8988T (cell line): ENCODE measurements at regions not wholly inside any gene's neighbourhood (a gene's known extent, or its start where the extent isn't known, plus 50 kb on each side); places are given as distances from the start of the nearest gene placed in this dataset.
"Not testable (repeated sequence)": the region's sequence is repeated elsewhere in the genome, so short reads cannot be mapped to it uniquely, and the experiment has no call there.

Experiments used
- DNase-seq: peaks from one replicate; pipeline ENCODE4 v3.0.0; 2011

- no peak for DNase-seq
Observed at GRCh38 chr1:65527707-65528503, 107.4 kb downstream of the LEPR start.

DNA sequence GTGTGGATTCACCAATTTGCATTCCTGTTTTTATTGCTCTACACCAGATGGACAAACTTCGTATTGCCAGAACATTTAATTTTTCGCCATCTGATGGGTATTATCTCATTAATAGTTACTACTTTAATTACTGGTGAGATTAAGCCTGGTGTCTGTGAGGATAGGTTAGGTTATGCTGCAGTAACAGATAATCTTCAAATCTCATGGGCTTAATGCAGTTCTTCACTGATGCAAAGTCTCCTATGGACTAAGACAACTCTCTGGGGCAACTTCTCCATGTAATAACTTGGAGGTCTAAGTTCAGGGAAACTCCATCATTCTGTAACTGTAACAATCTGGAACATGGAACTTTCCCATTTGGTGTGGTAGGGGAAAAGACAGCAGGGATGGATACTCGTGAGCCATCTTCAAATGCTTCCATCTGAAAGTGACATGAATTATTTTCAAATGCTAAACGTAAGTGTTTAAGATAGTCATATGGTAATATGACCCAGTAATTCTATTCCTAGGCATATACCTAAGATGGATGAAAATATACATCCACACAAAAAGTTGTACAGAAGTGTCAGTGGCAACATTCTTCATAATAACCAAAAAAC lies 111.6 kb downstream of the LEPR start:
- DNase-seq: no peak

DNA sequence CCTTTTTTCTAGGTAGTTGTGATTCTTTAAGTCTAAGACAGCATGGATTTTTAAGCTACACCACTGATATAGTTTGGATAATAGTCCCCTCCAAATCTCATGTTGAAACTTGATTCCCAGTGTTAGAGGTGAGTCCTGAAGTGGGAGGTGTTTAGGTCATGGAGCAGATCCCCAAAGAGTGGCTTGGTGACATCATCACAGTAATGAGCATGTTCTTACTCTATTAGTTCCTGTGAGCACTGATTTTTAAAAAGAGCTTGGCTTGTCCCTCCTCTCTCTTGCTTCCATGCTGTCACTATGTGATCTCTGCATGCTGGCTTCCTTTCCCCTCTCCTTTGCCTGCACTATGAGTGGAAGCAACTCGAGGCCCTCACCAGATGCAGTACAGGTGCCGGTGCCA lies 115.5 kb downstream of the LEPR start:
- no peak for DNase-seq

DNA sequence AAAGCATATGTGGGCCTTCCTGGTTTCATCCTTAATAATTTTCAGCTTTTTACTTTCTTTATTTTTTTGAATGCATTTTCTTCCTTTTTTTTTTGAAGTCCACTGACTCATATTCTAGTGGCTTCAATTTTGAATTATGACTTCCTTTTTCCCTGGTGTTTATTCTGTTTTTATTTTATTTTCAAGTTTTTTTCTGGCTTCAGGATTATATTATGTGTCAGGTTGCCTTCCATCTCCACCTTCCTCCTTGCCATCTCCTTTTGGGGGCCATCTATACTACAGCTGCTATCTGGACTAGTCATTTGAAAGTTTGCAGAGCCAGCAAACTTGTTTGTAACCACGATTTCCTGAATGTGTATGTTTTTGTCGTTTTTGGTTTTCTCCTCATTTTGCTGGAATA lies 117.6 kb downstream of the LEPR start:
- DNase-seq: no peak

GRCh38 chr1:65538664-65539063 lies 118.2 kb downstream of the LEPR start:
- no peak for DNase-seq

DNA sequence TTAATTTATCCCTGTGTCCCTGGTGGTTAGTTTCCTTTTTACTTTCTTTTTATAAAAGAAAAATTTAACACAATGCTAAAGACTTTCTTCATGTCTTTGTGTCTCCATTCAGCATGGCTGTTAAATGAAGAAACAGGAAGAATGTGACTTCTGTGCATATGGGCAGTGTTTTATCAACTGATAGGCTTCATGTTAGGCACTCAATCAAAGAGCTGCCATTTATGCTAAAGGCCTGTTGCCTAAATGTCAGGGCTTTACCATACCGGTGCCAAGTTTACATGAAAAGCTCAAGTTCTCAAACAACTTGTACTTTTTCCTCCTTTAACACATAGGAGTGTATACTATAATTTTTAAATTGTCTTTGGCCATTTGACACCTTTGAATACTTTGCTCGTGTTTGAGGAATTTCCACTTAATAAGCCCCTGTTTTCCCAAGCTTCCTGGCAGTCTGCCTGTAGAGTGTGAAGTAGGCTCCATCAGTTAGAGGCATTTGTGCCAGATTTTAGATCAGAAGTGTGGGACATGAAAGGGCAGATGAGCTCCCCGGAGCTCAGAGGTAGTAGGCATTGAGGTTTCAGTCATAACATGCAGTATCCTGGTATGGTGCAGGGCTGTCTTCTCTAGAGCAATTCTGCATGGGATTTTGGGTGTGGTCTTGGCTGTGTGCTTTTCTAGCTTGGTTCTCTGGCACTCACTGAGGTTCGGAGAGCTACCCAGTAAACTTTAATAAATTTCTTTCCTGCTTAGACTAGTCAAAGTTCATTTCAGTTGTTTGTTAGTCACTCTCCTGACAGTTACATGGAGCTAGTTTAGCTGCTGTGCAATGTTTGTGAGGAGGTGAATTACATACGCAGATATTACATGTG lies 119.0 kb downstream of the LEPR start:
- DNase-seq: no peak

- no peak for DNase-seq
Observed at GRCh38 chr1:65541161-65541560, 120.7 kb downstream of the LEPR start.

- no peak for DNase-seq
Observed at GRCh38 chr1:65541865-65542264, 121.4 kb downstream of the LEPR start.

GRCh38 chr1:65542592-65542991 lies 122.1 kb downstream of the LEPR start:
- DNase-seq: not testable (repeated sequence)

DNA sequence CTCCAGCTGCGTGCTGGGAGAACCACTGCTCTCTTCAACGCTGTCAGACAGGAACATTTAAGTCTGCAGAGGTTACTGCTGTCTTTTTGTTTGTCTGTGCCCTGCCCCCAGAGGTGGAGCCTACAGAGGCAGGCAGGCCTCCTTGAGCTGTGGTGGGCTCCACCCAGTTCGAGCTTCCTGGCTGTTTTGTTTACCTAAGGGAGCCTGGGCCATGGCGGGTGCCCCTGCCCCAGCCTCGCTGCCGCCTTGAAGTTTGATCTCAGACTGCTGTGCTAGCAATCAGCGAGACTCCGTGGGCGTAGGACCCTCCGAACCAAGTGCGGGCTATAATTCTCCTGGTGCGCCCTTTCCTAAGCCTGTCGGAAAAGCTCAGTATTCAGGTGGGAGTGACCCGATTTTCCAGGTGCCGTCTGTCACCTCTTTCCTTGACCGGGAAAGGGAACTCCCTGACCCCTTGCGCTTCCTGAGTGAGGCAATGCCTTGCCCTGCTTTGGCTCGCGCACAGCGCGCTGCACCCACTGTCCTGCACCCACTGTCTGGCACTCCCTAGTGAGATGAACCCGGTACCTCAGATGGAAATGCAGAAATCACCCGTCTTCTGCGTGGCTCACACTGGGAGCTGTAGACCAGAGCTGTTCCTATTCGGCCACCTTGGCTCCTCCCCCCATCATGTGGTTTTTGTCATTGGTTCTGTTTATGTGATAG lies 130.0 kb downstream of the LEPR start:
- DNase-seq: not testable (repeated sequence)

DNA sequence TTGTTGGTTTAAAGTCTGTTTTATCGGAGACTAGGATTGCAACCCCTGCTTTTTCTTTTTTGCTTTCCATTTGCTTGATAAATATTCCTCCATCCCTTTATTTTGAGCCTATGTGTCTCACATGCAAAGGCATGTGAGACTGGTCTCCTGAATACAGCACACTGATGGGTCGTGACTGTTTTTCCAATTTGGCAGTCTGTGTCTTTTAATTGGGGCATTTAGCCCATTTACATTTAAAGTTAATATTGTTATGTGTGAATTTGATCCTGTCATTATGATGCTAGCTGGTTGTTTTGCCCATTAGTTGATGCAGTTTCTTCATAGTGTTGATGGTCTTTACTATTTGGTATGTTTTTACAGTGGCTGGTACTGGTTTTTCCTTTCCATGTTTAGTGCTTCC lies 132.0 kb downstream of the LEPR start:
- not testable (repeated sequence) for DNase-seq

DNA sequence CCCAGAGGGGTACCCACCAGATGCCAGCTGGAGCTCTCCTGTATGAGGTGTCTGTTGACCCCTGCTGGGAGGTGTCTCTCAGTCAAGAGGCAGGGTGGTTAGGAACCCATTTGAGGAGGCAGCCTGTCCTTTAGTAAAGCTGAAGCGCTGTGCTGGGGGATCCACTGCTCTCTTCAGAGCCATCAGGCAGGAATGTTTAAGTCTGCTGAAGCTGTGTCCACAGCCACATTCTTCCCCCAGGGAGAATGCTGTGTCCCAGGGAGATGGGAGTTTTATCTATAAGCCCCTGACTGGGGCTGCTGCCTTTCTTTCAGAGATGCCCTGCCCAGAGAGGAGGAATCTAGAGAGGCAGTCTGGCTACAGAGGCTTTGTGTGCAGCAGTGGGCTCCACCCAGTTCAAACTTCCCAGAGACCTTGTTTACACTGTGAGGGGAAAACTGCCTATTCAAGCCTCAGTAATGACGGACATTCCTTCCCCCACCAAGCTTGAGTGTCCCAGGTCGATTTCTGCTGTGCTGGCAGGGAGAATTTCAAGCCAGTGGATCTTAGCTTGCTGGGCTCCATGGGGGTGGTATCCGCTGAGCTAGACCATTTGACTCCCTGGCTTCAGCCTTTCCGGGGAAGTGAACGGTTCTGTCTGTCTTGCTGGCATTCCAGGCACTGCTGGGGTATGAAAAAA lies 133.8 kb downstream of the LEPR start:
- not testable (repeated sequence) for DNase-seq

DNA sequence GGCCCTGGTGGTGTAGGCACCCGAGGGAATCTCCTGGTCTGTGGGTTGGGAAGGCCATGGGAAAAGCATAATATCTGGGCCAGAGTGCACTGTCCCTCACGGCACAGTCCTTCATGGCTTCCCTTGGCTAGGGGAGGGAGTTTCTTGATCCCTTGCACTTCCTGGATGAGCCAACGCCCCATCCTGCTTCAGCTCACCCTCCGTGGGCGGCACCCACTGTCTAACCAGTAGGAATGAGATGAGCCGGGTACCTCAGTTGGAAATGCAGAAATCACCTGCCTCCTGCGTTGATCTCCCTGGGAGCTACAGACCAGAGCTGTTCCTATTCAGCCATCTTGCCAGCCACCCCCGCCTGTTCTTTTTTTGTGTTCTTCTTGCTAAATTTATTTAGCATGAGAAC lies 134.4 kb downstream of the LEPR start:
- DNase-seq: no peak

DNA sequence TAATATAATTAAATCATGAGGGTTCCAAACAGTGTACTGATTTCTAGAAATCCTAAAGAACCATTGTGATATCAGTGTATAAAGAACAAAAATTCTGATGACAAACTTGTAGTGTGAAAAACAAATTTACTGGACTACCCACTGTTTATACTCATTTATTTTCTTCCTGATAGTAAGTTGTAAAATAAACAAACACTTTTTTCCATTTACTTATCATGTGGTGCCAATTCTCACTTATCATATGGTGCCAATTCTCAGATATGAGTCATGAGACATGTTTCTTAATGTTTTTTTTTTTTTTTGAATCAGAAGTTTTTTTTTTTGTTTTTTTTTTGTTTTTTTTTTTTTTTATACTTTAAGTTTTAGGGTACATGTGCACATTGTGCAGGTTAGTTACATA lies 137.7 kb downstream of the LEPR start:
- no peak for DNase-seq

GRCh38 chr1:65564493-65564892 lies 144.0 kb downstream of the LEPR start:
- DNase-seq: no peak

GRCh38 chr1:65568285-65568684 lies 147.8 kb downstream of the LEPR start:
- DNase-seq: no peak

- DNase-seq: no peak
Observed at GRCh38 chr1:65572701-65573421, 152.4 kb downstream of the LEPR start.

GRCh38 chr1:65577278-65577677 lies 156.8 kb downstream of the LEPR start:
- no peak for DNase-seq

- not testable (repeated sequence) for DNase-seq
Observed at GRCh38 chr1:65577982-65578381, 157.5 kb downstream of the LEPR start.

DNA sequence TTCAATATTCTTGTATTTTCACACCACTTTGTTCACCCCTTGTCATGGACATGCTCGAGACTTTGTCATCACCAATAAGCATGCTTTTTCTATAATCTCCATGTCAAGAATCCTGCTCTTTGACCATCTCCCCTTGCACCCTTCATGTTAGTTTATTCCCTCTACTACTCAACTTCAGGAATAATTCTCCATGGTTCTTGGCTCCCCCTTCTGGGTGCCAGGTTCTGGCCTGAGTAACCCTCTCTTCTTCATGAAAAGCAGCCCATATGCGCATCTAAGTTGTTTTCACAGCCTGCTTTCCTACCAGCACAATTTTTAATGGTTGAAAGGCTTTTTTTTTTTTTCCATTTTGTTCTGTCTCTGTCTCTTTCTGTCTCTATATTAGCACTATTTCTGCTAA lies 160.7 kb downstream of the LEPR start:
- DNase-seq: no peak

GRCh38 chr1:65584399-65584798 lies 163.9 kb downstream of the LEPR start:
- no peak for DNase-seq

DNA sequence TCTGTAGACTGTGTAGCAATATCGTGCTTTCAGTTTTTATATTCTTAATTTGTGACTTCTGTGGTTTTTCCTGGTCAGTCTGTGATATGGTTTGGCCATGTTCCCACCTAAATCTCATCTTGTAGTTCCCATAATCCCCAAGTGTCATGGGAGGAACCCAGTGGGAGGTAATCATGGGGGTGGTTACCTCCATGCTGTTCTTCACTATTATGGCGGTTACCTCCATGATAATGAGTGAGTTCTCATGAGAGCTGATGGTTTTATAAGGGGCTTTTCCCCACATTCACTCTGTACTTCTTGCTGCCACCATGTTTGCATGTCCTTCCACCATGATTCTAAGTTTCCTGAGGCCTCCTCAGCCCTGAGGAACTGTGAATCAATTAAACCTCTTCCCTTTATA lies 169.8 kb downstream of the LEPR start:
- no peak for DNase-seq
